SU-DHL-6 (cell line): ENCODE measurements at regions not wholly inside any gene's neighbourhood (a gene's known extent, or its start where the extent isn't known, plus 50 kb on each side); places are given as distances from the start of the nearest gene placed in this dataset.

Experiments
- H2AFZ ChIP-seq: fragments of 200-600 bp; sonication (generic); 2 replicates; pipeline ENCODE4 v1.6.1; 2014; ENCODE audit warnings: low read depth, mild to moderate bottlenecking, moderate library complexity, mixed read lengths, antibody characterized with exemption, low read length; ENCODE audit not compliant: severe bottlenecking
- H3F3A ChIP-seq: fragments of 200-600 bp; shearing (Covaris generic); 2 replicates; pipeline ENCODE4 v1.6.0; 2016; ENCODE audit warnings: antibody characterized with exemption, mild to moderate bottlenecking; ENCODE audit not compliant: insufficient read depth
- H3K27ac ChIP-seq: fragments of 200-600 bp; sonication (generic); 2 replicates; pipeline ENCODE4 v1.5.1; 2016; ENCODE audit warnings: low read depth, mild to moderate bottlenecking, low read length, moderate library complexity, mixed read lengths
- H3K27me3 ChIP-seq: fragments of 200-600 bp; sonication (generic), shearing (Covaris generic); 2 replicates; pipeline ENCODE4 v1.6.0; 2014; ENCODE audit warnings: mild to moderate bottlenecking, low read length
- H3K36me3 ChIP-seq: fragments of 200-600 bp; sonication (generic); 2 replicates; pipeline ENCODE4 v1.6.1; 2014; ENCODE audit warnings: mild to moderate bottlenecking, low read length, mixed read lengths
- H3K4me2 ChIP-seq: fragments of 300-600, 200-600 bp; shearing (Covaris generic), sonication (generic); 2 replicates; pipeline ENCODE4 v1.6.0; 2014; ENCODE audit warnings: low read length, low read depth, mild to moderate bottlenecking; ENCODE audit not compliant: poor library complexity, severe bottlenecking
- H3K4me3 ChIP-seq: fragments of 200-600 bp; sonication (generic); 2 replicates; pipeline ENCODE4 v1.5.1; 2014; ENCODE audit warnings: antibody characterized with exemption, low read length, mild to moderate bottlenecking, mixed read lengths; ENCODE audit not compliant: insufficient read depth, poor library complexity, severe bottlenecking
- H3K79me2 ChIP-seq: fragments of 200-600 bp; sonication (generic); 2 replicates; pipeline ENCODE4 v1.6.1; 2014; ENCODE audit warnings: mild to moderate bottlenecking, low read length, moderate library complexity; ENCODE audit not compliant: insufficient read depth
- H3K9ac ChIP-seq: fragments of 200-600 bp; sonication (generic); 2 replicates; pipeline ENCODE4 v1.7.0; 2014; ENCODE audit warnings: mild to moderate bottlenecking, low read length
- H3K9me2 ChIP-seq: fragments of 200-600 bp; sonication (generic); replicated peaks from 2 replicates; pipeline ENCODE4 v1.6.1; 2014; ENCODE audit warnings: low read length; ENCODE audit not compliant: insufficient read depth
- H3K9me3 ChIP-seq: fragments of 200-600 bp; sonication (generic); 2 replicates; pipeline ENCODE4 v1.6.1; 2014; ENCODE audit warnings: low read length, mixed read lengths; ENCODE audit not compliant: insufficient read depth
- H4K20me1 ChIP-seq: fragments of 200-600 bp; sonication (generic); 2 replicates; pipeline ENCODE4 v1.6.1; 2014; ENCODE audit warnings: low read depth, mild to moderate bottlenecking, antibody characterized with exemption, low read length, moderate library complexity, mixed read lengths
- EZH2phosphoT487 ChIP-seq: fragments of 200-600 bp; sonication (generic), shearing (Covaris generic); conservative IDR thresholded peaks from 2 replicates; pipeline ENCODE4 v1.6.1; 2018; ENCODE audit warnings: mild to moderate bottlenecking, antibody characterized with exemption, low read length, moderate library complexity, mixed read lengths
- TF ChIP-seq, protein P1 (sequence below): fragments of 200-600 bp; sonication (generic); IDR thresholded peaks from one replicate; pipeline ENCODE4 v1.5.1; 2017; ENCODE audit warnings: antibody characterized with exemption, mild to moderate bottlenecking, low read length, moderate library complexity; ENCODE audit not compliant: insufficient read depth, poor library complexity, severe bottlenecking

DNA sequence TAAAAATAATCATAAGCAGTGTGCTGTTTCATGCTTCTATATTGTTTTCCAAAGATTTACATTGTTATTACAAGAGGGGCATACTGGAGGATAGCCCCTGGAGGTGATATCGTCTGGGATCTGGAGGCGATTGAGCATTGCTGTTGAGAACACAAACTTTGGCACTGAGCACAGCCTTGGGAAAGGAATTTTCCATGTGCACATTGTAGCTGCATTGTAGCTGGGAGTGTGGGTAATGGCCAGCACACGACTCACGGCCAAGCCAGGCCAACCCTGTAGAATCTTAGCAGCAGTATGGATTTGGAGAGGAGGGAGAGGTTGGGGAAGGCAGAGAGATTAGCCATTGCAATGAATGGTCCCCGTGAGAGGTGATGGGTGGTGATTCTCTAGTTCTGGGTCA is 121.9 kb downstream of the SMIM20 start:
- Histone ChIP-seq H3K9me3 (no peaks in the 10 kb centered on the region), H4K20me1 (no peaks in the 10 kb centered on the region)

DNA sequence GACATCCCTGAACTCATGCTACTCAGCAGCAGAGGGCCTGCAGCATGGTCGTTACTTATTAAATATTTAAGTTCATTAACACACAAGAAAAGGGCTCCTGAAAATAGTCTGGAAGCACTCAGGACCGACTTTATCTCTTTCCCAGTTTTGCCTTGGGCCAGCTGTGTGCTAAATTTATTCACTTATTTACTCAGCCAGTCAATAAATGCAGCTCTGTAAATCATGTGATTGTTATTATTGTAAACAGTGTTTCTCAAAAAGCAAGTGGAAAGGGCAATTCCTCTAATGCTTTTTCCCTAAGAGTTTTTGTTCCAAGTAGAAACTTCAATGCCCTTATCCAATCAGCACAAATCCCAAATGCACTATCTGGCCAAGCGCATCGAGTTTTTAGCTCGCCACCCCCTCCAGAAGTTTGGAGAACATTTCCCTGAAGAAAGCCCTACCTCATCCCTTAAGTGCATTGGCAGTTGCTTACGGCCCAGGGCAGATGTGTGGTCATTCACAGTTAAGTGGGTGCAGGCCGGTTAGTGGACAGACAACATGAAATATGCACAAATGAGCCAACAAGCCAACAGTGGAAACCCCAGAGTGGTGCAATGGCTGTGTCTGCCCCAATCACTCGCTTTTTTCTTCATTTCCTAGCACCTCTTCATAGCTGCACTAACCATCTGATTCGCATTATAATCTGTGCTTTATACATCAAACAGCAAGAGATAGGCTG is 125.8 kb downstream of the SMIM20 start:
- TF ChIP-seq, protein P1, sequence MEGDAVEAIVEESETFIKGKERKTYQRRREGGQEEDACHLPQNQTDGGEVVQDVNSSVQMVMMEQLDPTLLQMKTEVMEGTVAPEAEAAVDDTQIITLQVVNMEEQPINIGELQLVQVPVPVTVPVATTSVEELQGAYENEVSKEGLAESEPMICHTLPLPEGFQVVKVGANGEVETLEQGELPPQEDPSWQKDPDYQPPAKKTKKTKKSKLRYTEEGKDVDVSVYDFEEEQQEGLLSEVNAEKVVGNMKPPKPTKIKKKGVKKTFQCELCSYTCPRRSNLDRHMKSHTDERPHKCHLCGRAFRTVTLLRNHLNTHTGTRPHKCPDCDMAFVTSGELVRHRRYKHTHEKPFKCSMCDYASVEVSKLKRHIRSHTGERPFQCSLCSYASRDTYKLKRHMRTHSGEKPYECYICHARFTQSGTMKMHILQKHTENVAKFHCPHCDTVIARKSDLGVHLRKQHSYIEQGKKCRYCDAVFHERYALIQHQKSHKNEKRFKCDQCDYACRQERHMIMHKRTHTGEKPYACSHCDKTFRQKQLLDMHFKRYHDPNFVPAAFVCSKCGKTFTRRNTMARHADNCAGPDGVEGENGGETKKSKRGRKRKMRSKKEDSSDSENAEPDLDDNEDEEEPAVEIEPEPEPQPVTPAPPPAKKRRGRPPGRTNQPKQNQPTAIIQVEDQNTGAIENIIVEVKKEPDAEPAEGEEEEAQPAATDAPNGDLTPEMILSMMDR: no peak
- TF ChIP-seq EZH2phosphoT487: no peak
- Histone ChIP-seq H3K9me3 (no peaks in the 10 kb centered on the region), H3K4me3 (no peak overlapping the region), H2AFZ (no peak overlapping the region), H3K79me2 (no peaks in the 10 kb centered on the region), H3K27me3 (no peaks in the 10 kb centered on the region), H3F3A (no peaks in the 10 kb centered on the region), H3K27ac (no peak overlapping the region), H3K9me2 (no peaks in the 10 kb centered on the region), H3K36me3 (no peaks in the 10 kb centered on the region), H3K4me2 (no peak overlapping the region), H4K20me1 (no peaks in the 10 kb centered on the region), H3K9ac (no peak overlapping the region)

More for the DNA sequence above, 121.9 kb downstream of the SMIM20 start:
- Histone ChIP-seq H3K27ac (no peak overlapping the region), H3K27me3 (no peaks in the 10 kb centered on the region), H3F3A (no peaks in the 10 kb centered on the region), H3K9me2 (no peaks in the 10 kb centered on the region), H3K9ac (no peak overlapping the region), H3K4me2 (no peak overlapping the region), H2AFZ (no peak overlapping the region), H3K79me2 (no peaks in the 10 kb centered on the region), H3K36me3 (no peaks in the 10 kb centered on the region), H3K4me3 (no peak overlapping the region)
- no peak for TF ChIP-seq EZH2phosphoT487
- TF ChIP-seq, protein P1: no peak

DNA sequence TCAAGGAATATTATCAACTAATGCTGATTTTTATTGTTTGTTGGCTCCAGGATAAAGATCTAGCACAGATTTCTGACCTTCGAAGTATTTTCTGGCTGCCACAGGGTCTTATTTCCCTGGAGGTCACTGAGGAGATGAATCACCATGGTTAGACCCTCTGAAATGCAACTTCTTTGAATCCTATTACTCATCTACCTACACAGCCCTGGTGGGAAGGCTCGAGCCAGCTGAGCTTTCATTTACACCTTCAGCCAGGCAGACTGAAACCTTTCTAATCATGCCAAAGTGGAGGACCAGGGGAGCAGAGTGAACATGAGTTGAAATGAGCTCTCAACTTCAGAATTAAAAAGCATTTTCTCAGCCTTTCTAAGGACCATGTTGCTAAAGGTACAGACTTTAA is 130.5 kb downstream of the SMIM20 start:
- H3K4me2 ChIP-seq: no peak overlapping the region
- no peak overlapping the region for H3K4me3 ChIP-seq
- no peak overlapping the region for H3K27ac ChIP-seq
- no peaks in the 10 kb centered on the region for H3F3A ChIP-seq
- no peak overlapping the region for H2AFZ ChIP-seq
- no peaks in the 10 kb centered on the region for H3K79me2 ChIP-seq
- H3K27me3 ChIP-seq: no peaks in the 10 kb centered on the region
- no peak for TF ChIP-seq EZH2phosphoT487
- TF ChIP-seq, protein P1: no peak
- H3K36me3 ChIP-seq: no peaks in the 10 kb centered on the region
- no peaks in the 10 kb centered on the region for H3K9me2 ChIP-seq
- no peak overlapping the region for H3K9ac ChIP-seq
- no peaks in the 10 kb centered on the region for H4K20me1 ChIP-seq
- no peaks in the 10 kb centered on the region for H3K9me3 ChIP-seq
